WERI-Rb-1 (cell line): ENCODE measurements at regions not wholly inside any gene's neighbourhood (a gene's known extent, or its start where the extent isn't known, plus 50 kb on each side); places are given as distances from the start of the nearest gene placed in this dataset.

ENCODE experiments used
- DNase-seq: peaks from one replicate; pipeline ENCODE4 v3.0.0-alpha.2; 2020
- H3K27ac ChIP-seq: fragments of 250-450 bp; sonication (Bioruptor Pico); 2 replicates; pipeline ENCODE4 v1.5.1; 2020; ENCODE audit warnings: mild to moderate bottlenecking, moderate library complexity
- H3K27me3 ChIP-seq: fragments of 250-450 bp; sonication (Bioruptor Pico); 2 replicates; pipeline ENCODE4 v1.5.1; 2021; ENCODE audit warnings: mild to moderate bottlenecking, low read depth, moderate library complexity; ENCODE audit not compliant: insufficient read depth, severe bottlenecking
- H3K36me3 ChIP-seq: fragments of 250-450 bp; sonication (Bioruptor Pico); 2 replicates; pipeline ENCODE4 v1.5.1; 2020; ENCODE audit warnings: mild to moderate bottlenecking, moderate library complexity
- H3K4me3 ChIP-seq: 2 replicates; pipeline ENCODE4 v1.5.1; 2011; ENCODE audit warnings: low read depth, mild to moderate bottlenecking, control low read depth, low read length
- H3K9me3 ChIP-seq: fragments of 250-450 bp; sonication (Bioruptor Pico); 2 replicates; pipeline ENCODE4 v1.5.1; 2021; ENCODE audit warnings: mild to moderate bottlenecking, moderate library complexity; ENCODE audit not compliant: severe bottlenecking
- CTCF ChIP-seq: IDR thresholded peaks from 2 replicates; pipeline ENCODE4 v1.5.1; 2011; ENCODE audit warnings: low read depth, mild to moderate bottlenecking, control low read depth, inconsistent platforms, low read length

GRCh38 chr5:57725658-57726504, 243.3 kb upstream of the ACTBL2 start:
- H3K27me3 ChIP-seq, result no peaks in the 10 kb centered on the region
- no peak for DNase-seq
- no peak for TF ChIP-seq CTCF
- no peaks in the 10 kb centered on the region for H3K36me3 ChIP-seq
- no peak overlapping the region for H3K4me3 ChIP-seq
- H3K27ac ChIP-seq, result no peak overlapping the region
- H3K9me3 ChIP-seq, result no peaks in the 10 kb centered on the region

GRCh38 chr5:57724836-57725235, 242.2 kb upstream of the ACTBL2 start:
- no peaks in the 10 kb centered on the region for H3K36me3 ChIP-seq
- no peak overlapping the region for H3K27ac ChIP-seq
- H3K9me3 ChIP-seq, result no peaks in the 10 kb centered on the region
- TF ChIP-seq CTCF, result no peak
- H3K4me3 ChIP-seq, result no peak overlapping the region
- DNase-seq, result no peak
- H3K27me3 ChIP-seq, result no peaks in the 10 kb centered on the region

- Histone ChIP-seq H3K27ac (no peak overlapping the region), H3K27me3 (no peaks in the 10 kb centered on the region), H3K4me3 (no peak overlapping the region), H3K36me3 (no peaks in the 10 kb centered on the region), H3K9me3 (no peaks in the 10 kb centered on the region)
- TF ChIP-seq CTCF, result no peak
- no peak for DNase-seq
Observed at GRCh38 chr5:57721226-57721625, 238.6 kb upstream of the ACTBL2 start.

GRCh38 chr5:57720656-57721055, 238.0 kb upstream of the ACTBL2 start:
- Histone ChIP-seq H3K27me3 (no peaks in the 10 kb centered on the region), H3K36me3 (no peaks in the 10 kb centered on the region), H3K27ac (no peak overlapping the region), H3K9me3 (no peaks in the 10 kb centered on the region), H3K4me3 (no peak overlapping the region)
- no peak for DNase-seq
- TF ChIP-seq CTCF, result no peak

GRCh38 chr5:57719216-57719615, 236.6 kb upstream of the ACTBL2 start:
- TF ChIP-seq CTCF, result no peak

GRCh38 chr5:57718155-57718554, 235.5 kb upstream of the ACTBL2 start:
- Histone ChIP-seq H3K36me3 (no peaks in the 10 kb centered on the region), H3K4me3 (no peak overlapping the region), H3K9me3 (no peaks in the 10 kb centered on the region), H3K27me3 (no peaks in the 10 kb centered on the region), H3K27ac (no peak overlapping the region)
- TF ChIP-seq CTCF, result no peak
- no peak for DNase-seq

More at GRCh38 chr5:57719216-57719615, 236.6 kb upstream of the ACTBL2 start:
- Histone ChIP-seq H3K27ac (no peak overlapping the region), H3K4me3 (no peak overlapping the region), H3K9me3 (no peaks in the 10 kb centered on the region), H3K36me3 (no peaks in the 10 kb centered on the region), H3K27me3 (no peaks in the 10 kb centered on the region)
- no peak for DNase-seq
